Effector memory CD4-positive, alpha-beta T cell (primary cell): ENCODE measurements at regions not wholly inside any gene's neighbourhood (a gene's known extent, or its start where the extent isn't known, plus 50 kb on each side); places are given as distances from the start of the nearest gene placed in this dataset.

Source experiments
- DNase-seq, 3 donors: peaks; one replicate each; pipeline ENCODE4 v3.0.0-alpha.2; 2020
- H3K27ac ChIP-seq: 2 replicates; pipeline ENCODE4 v1.7.0; 2013; ENCODE audit warnings: mild to moderate bottlenecking, low read length, moderate library complexity; ENCODE audit not compliant: insufficient read depth, poor library complexity, severe bottlenecking
- H3K27me3 ChIP-seq: replicated peaks from 2 replicates; pipeline ENCODE4 v1.7.0; 2013; ENCODE audit warnings: mild to moderate bottlenecking, low read length; ENCODE audit not compliant: insufficient read depth, control insufficient read depth, poor library complexity, severe bottlenecking
- H3K36me3 ChIP-seq: 2 replicates; pipeline ENCODE4 v1.7.0; 2013; ENCODE audit warnings: mild to moderate bottlenecking, low read length, moderate library complexity; ENCODE audit not compliant: control insufficient read depth, insufficient read depth
- H3K4me1 ChIP-seq: 2 replicates; pipeline ENCODE4 v1.7.0; 2013; ENCODE audit warnings: low read length, mild to moderate bottlenecking; ENCODE audit not compliant: control insufficient read depth, insufficient read depth, poor library complexity, severe bottlenecking
- H3K4me3 ChIP-seq: 2 replicates; pipeline ENCODE4 v1.7.0; 2013; ENCODE audit warnings: low read length, low read depth, mild to moderate bottlenecking; ENCODE audit not compliant: insufficient read depth, poor library complexity, severe bottlenecking
- H3K9me3 ChIP-seq: 2 replicates; pipeline ENCODE4 v1.7.0; 2013; ENCODE audit warnings: mild to moderate bottlenecking, low read length, moderate library complexity; ENCODE audit not compliant: control insufficient read depth

DNA sequence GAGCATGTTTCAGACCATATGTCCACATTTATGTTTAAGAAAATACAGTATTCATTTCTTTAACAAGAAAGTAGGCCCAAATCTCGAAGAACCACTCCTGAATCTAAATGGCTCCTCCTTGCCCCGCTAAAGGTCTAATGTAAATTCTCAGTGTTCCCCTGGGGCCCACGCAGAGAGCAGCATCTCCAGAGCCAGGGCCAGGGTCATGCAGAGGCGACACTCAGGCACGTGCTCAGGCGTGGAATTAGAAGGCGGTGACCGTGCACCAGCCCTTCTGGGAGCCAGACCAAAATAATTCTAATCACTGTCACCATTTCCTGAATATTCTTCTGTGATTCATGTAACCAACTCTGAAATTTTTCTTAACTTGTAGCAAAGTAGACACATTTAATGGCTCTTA is 68.3 kb upstream of the MYT1L start:
- Histone ChIP-seq H3K27me3 (no peaks in the 10 kb centered on the region), H3K27ac (no peak overlapping the region), H3K4me3 (no peak overlapping the region), H3K4me1 (no peaks in the 10 kb centered on the region), H3K9me3 (no peaks in the 10 kb centered on the region), H3K36me3 (no peaks in the 10 kb centered on the region)
- no peak for DNase-seq

DNA sequence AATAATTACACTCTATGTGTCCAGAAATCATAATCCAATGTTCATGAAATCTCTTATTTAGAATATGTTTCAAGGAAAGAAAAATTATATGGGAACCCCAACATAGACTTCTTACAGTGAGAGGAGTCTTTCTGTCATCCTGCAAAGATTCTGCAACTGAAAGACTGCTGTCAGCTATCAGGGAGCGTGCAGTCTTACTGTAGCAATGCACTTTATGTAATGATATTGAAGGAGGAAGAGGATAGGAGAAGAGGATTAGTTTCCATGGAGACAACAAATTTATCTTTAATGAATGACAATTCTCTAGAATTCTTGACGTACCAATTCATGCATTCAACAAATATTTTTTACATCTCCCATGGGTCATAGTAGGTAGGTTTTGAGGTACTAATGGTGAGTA is 61.3 kb upstream of the MYT1L start:
- Histone ChIP-seq H3K4me3 (no peak overlapping the region), H3K9me3 (no peaks in the 10 kb centered on the region), H3K4me1 (no peaks in the 10 kb centered on the region), H3K27me3 (no peaks in the 10 kb centered on the region), H3K27ac (no peak overlapping the region), H3K36me3 (no peaks in the 10 kb centered on the region)
- no peak for DNase-seq

DNA sequence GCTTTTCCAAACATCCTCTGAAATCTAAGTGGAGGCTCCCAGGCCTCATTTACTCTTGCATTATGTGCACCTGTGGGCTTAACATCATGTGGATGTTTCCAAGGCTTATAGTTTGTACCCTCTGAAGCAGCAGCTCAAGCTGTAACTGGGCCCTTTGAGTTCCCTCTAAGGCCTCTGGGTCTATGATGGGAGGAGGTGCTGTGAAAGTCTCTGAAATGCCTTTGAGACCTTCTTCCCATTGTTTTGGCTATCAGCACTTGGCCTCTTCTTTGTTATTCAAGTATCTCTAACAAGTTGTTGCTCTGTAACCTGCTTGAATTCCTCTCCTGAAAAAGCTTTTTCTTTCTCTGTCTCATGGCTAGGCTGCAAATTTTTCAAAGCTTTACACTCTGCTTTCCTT is 58.1 kb upstream of the MYT1L start:
- no peak for DNase-seq
- H3K27me3 ChIP-seq = no peaks in the 10 kb centered on the region
- no peak overlapping the region for H3K4me3 ChIP-seq
- no peaks in the 10 kb centered on the region for H3K9me3 ChIP-seq
- H3K27ac ChIP-seq = no peak overlapping the region
- no peaks in the 10 kb centered on the region for H3K4me1 ChIP-seq
- H3K36me3 ChIP-seq = no peaks in the 10 kb centered on the region
